SU-DHL-6 (cell line): ENCODE measurements at regions not wholly inside any gene's neighbourhood (a gene's known extent, or its start where the extent isn't known, plus 50 kb on each side); places are given as distances from the start of the nearest gene placed in this dataset.

Experiments used
- H2AFZ ChIP-seq: fragments of 200-600 bp; sonication (generic); 2 replicates; pipeline ENCODE4 v1.6.1; 2014; ENCODE audit warnings: low read depth, mild to moderate bottlenecking, moderate library complexity, mixed read lengths, antibody characterized with exemption, low read length; ENCODE audit not compliant: severe bottlenecking
- H3F3A ChIP-seq: fragments of 200-600 bp; shearing (Covaris generic); 2 replicates; pipeline ENCODE4 v1.6.0; 2016; ENCODE audit warnings: antibody characterized with exemption, mild to moderate bottlenecking; ENCODE audit not compliant: insufficient read depth
- H3K27ac ChIP-seq: fragments of 200-600 bp; sonication (generic); 2 replicates; pipeline ENCODE4 v1.5.1; 2016; ENCODE audit warnings: low read depth, mild to moderate bottlenecking, low read length, moderate library complexity, mixed read lengths
- H3K27me3 ChIP-seq: fragments of 200-600 bp; sonication (generic), shearing (Covaris generic); 2 replicates; pipeline ENCODE4 v1.6.0; 2014; ENCODE audit warnings: mild to moderate bottlenecking, low read length
- H3K36me3 ChIP-seq: fragments of 200-600 bp; sonication (generic); 2 replicates; pipeline ENCODE4 v1.6.1; 2014; ENCODE audit warnings: mild to moderate bottlenecking, low read length, mixed read lengths
- H3K4me2 ChIP-seq: fragments of 300-600, 200-600 bp; shearing (Covaris generic), sonication (generic); 2 replicates; pipeline ENCODE4 v1.6.0; 2014; ENCODE audit warnings: low read length, low read depth, mild to moderate bottlenecking; ENCODE audit not compliant: poor library complexity, severe bottlenecking
- H3K4me3 ChIP-seq: fragments of 200-600 bp; sonication (generic); 2 replicates; pipeline ENCODE4 v1.5.1; 2014; ENCODE audit warnings: antibody characterized with exemption, low read length, mild to moderate bottlenecking, mixed read lengths; ENCODE audit not compliant: insufficient read depth, poor library complexity, severe bottlenecking
- H3K79me2 ChIP-seq: fragments of 200-600 bp; sonication (generic); 2 replicates; pipeline ENCODE4 v1.6.1; 2014; ENCODE audit warnings: mild to moderate bottlenecking, low read length, moderate library complexity; ENCODE audit not compliant: insufficient read depth
- H3K9ac ChIP-seq: fragments of 200-600 bp; sonication (generic); 2 replicates; pipeline ENCODE4 v1.7.0; 2014; ENCODE audit warnings: mild to moderate bottlenecking, low read length
- H3K9me2 ChIP-seq: fragments of 200-600 bp; sonication (generic); replicated peaks from 2 replicates; pipeline ENCODE4 v1.6.1; 2014; ENCODE audit warnings: low read length; ENCODE audit not compliant: insufficient read depth
- H3K9me3 ChIP-seq: fragments of 200-600 bp; sonication (generic); 2 replicates; pipeline ENCODE4 v1.6.1; 2014; ENCODE audit warnings: low read length, mixed read lengths; ENCODE audit not compliant: insufficient read depth
- H4K20me1 ChIP-seq: fragments of 200-600 bp; sonication (generic); 2 replicates; pipeline ENCODE4 v1.6.1; 2014; ENCODE audit warnings: low read depth, mild to moderate bottlenecking, antibody characterized with exemption, low read length, moderate library complexity, mixed read lengths
- EZH2phosphoT487 ChIP-seq: fragments of 200-600 bp; sonication (generic), shearing (Covaris generic); conservative IDR thresholded peaks from 2 replicates; pipeline ENCODE4 v1.6.1; 2018; ENCODE audit warnings: mild to moderate bottlenecking, antibody characterized with exemption, low read length, moderate library complexity, mixed read lengths
- TF ChIP-seq, protein P1 (sequence below): fragments of 200-600 bp; sonication (generic); IDR thresholded peaks from one replicate; pipeline ENCODE4 v1.5.1; 2017; ENCODE audit warnings: antibody characterized with exemption, mild to moderate bottlenecking, low read length, moderate library complexity; ENCODE audit not compliant: insufficient read depth, poor library complexity, severe bottlenecking

DNA sequence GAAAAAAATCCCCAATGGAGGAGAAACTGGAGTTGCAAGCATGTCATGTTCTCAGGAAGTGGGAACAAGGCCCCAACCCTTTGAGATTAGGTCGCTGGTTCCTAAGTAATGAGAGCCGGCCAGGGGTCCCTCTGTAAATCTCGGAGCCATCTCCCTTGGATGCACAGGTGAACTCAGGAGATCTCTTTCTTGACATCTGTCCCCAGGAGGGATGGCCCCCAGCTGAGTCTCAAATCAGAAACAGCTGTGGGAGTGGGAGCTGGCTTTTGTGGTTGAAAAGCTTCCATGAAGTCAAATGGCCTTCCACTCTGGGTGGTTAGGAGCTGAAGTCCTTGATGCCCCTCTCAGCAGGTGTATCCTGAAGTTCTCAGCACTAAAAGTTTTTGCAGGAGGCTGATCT lies 257.1 kb downstream of the BMP7 start:
- TF ChIP-seq, protein P1, sequence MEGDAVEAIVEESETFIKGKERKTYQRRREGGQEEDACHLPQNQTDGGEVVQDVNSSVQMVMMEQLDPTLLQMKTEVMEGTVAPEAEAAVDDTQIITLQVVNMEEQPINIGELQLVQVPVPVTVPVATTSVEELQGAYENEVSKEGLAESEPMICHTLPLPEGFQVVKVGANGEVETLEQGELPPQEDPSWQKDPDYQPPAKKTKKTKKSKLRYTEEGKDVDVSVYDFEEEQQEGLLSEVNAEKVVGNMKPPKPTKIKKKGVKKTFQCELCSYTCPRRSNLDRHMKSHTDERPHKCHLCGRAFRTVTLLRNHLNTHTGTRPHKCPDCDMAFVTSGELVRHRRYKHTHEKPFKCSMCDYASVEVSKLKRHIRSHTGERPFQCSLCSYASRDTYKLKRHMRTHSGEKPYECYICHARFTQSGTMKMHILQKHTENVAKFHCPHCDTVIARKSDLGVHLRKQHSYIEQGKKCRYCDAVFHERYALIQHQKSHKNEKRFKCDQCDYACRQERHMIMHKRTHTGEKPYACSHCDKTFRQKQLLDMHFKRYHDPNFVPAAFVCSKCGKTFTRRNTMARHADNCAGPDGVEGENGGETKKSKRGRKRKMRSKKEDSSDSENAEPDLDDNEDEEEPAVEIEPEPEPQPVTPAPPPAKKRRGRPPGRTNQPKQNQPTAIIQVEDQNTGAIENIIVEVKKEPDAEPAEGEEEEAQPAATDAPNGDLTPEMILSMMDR: no peak
- TF ChIP-seq EZH2phosphoT487: no peak
- H3K9ac ChIP-seq: no peak overlapping the region
- H3K4me2 ChIP-seq: no peak overlapping the region
- H3K9me3 ChIP-seq: no peaks in the 10 kb centered on the region
- no peaks in the 10 kb centered on the region for H3K9me2 ChIP-seq
- no peaks in the 10 kb centered on the region for H3K36me3 ChIP-seq
- no peaks in the 10 kb centered on the region for H3K27me3 ChIP-seq
- H4K20me1 ChIP-seq: no peaks in the 10 kb centered on the region
- no peak overlapping the region for H2AFZ ChIP-seq
- H3K4me3 ChIP-seq: no peak overlapping the region
- H3K79me2 ChIP-seq: no peaks in the 10 kb centered on the region
- no peaks in the 10 kb centered on the region for H3F3A ChIP-seq
- H3K27ac ChIP-seq: no peak overlapping the region

DNA sequence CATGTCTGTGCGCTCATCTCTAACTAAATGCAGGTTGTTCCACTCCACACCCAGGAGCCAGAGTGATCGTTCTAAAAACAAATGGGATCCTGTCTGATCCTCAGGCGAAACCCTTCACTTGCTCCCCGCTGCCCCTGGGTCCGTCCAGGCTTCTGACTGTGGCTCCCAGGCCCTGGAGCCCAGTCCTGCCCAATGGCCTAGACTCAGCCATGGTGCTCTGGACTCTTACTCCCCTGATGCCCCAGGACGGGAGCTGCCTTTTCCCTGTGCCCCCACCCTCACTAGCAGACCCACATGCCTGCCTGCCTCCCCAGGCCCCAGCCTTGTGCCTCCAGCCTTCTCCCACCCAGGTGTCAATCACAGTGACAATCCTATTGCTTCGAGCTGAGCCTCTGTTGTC lies 256.7 kb downstream of the BMP7 start:
- TF ChIP-seq, protein P1: no peak
- TF ChIP-seq EZH2phosphoT487: no peak
- Histone ChIP-seq H3K4me3 (no peak overlapping the region), H2AFZ (no peak overlapping the region), H3K9me3 (no peaks in the 10 kb centered on the region), H4K20me1 (no peaks in the 10 kb centered on the region), H3K9ac (no peak overlapping the region), H3K4me2 (no peak overlapping the region), H3K27ac (no peak overlapping the region), H3K9me2 (no peaks in the 10 kb centered on the region), H3K79me2 (no peaks in the 10 kb centered on the region), H3K27me3 (no peaks in the 10 kb centered on the region), H3F3A (no peaks in the 10 kb centered on the region), H3K36me3 (no peaks in the 10 kb centered on the region)

DNA sequence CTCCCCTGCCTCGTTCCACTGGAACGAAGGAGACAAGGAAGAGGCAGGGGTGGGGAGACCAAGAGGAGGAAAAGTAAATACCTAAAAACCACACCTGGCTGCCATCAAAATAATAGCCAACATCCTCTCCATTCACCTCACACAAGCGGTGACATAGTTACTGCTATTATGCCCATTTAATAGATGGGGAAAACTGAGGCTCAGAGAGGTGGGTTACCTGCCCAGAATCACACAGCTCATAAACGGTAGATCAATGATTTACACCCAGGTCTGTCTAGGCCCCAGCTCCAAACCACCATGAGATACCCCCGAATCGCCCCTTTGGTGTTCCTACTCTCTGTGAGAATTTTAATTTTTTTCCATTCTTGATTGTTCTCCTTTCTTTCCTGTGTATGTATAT lies 253.8 kb downstream of the BMP7 start:
- Histone ChIP-seq H3K4me3 (no peak overlapping the region), H3K27ac (no peak overlapping the region), H3K4me2 (no peak overlapping the region), H4K20me1 (no peaks in the 10 kb centered on the region), H3F3A (no peaks in the 10 kb centered on the region), H3K79me2 (no peaks in the 10 kb centered on the region), H3K9me2 (no peaks in the 10 kb centered on the region), H3K27me3 (no peaks in the 10 kb centered on the region), H3K36me3 (no peaks in the 10 kb centered on the region), H2AFZ (no peak overlapping the region), H3K9me3 (no peaks in the 10 kb centered on the region), H3K9ac (no peak overlapping the region)
- no peak for TF ChIP-seq EZH2phosphoT487
- TF ChIP-seq, protein P1: no peak
